ENCODE measurements at regions not wholly inside any gene's neighbourhood (a gene's known extent, or its start where the extent isn't known, plus 50 kb on each side); places are given as distances from the start of the nearest gene placed in this dataset.

DNA sequence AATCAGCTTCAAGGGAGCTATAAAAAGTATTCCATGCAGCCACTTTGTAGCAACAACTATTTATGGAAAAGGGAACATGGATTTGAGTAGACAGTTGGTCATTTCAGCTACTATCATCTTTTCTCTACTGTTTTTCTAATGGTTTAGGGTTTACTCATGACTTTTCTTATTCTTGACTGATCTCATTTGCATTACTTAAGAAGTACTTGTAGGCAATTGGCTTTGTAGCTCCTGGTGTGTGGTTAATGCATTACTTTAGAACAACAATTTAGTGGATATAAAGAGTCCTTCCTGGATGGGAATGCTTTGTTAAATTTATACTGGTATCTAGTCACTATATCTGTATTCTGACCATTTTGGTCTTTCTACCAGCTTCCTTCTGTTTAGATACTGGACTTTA lies 59.8 kb upstream of the NTRK2 start:
- no peak for DNase-seq (ENCODE audit: low read depth)
- no peak overlapping the region for H3K4me3 ChIP-seq (ENCODE audit: low read depth, low read length)
- TF ChIP-seq, protein P1, sequence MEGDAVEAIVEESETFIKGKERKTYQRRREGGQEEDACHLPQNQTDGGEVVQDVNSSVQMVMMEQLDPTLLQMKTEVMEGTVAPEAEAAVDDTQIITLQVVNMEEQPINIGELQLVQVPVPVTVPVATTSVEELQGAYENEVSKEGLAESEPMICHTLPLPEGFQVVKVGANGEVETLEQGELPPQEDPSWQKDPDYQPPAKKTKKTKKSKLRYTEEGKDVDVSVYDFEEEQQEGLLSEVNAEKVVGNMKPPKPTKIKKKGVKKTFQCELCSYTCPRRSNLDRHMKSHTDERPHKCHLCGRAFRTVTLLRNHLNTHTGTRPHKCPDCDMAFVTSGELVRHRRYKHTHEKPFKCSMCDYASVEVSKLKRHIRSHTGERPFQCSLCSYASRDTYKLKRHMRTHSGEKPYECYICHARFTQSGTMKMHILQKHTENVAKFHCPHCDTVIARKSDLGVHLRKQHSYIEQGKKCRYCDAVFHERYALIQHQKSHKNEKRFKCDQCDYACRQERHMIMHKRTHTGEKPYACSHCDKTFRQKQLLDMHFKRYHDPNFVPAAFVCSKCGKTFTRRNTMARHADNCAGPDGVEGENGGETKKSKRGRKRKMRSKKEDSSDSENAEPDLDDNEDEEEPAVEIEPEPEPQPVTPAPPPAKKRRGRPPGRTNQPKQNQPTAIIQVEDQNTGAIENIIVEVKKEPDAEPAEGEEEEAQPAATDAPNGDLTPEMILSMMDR (IDR thresholded peaks at IDR 0.05; ENCODE audit: low read depth, low read length, missing control alignments), result no peak

DNA sequence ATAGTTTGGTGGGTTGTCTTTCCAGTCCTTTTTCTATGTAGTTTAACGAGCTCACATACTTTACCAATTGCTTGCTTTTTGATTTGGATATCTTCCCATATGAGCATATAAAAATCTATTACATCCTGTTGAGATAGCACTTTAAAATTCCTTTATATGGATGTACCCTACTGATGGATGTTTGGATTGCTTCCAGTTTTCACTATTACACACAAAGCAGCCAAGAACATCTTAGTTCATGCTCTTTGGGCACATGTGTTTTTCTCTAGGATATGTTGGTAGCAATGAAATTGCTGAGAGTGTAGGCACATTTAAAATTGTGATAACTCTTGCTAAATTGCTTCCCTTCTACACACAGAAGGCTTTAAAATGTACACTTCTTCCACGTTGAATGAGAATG lies 56.1 kb upstream of the NTRK2 start:
- H3K4me3 ChIP-seq (ENCODE audit: low read depth, low read length), result no peak overlapping the region
- TF ChIP-seq, protein P1 (IDR thresholded peaks at IDR 0.05; ENCODE audit: low read depth, low read length, missing control alignments), result no peak
- DNase-seq (ENCODE audit: low read depth), result no peak

DNA sequence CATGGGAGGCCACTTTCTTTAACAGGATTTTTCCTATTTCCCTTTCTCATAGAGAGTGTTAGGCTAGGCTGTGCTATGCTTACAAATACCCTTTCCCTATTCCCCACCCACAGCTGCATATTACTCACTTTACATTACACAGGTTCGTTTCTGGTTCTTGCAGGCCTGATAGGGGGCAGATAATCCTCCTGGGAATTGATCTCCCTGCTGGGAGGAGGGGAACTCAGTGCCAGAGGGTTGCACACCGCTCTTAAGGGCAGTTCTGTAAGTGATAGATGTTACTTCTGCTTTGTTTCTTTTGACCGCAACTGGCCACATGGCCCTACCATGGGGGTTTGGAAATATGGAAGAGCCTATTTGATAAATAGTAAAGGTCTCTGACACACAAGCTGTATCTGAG lies 54.0 kb upstream of the NTRK2 start:
- no peak for DNase-seq (ENCODE audit: low read depth)
- H3K4me3 ChIP-seq (ENCODE audit: low read depth, low read length), result no peak overlapping the region
- TF ChIP-seq, protein P1 (IDR thresholded peaks at IDR 0.05; ENCODE audit: low read depth, low read length, missing control alignments), result no peak

DNA sequence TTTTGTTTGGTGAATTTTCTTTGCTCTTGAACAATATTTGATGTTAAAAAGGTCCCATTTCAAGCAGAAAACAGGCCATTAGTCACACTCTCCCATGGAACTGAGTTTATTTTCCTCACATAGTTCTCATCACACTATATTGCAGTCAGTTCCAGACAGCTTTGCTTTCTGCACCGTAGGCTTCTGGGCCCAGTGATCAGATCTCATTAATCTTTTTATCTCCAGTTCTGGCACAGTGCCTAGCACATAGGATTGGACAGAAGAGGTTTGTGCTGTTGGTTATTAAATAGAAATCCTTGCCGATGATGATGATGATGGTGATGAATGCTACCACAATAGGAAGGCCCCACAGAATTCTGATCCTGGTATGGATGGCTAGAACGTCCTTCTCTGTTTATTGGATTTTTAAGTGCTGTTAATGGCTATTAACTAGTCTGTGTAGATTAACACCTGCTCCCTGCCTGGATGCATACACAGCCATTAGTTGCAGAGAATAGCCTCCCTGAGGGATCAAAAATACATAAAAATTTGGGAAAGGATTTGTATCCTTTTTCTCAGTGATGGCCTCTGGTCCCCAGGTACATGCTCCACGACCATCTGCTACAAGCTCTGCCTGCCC lies 52.0 kb upstream of the NTRK2 start:
- H3K4me3 ChIP-seq (ENCODE audit: low read depth, low read length), result no peak overlapping the region
- DNase-seq (ENCODE audit: low read depth), result no peak
- TF ChIP-seq, protein P1 (IDR thresholded peaks at IDR 0.05; ENCODE audit: low read depth, low read length, missing control alignments), result no peak

All from GM12864 (cell line).